GM18498 (cell line): ENCODE measurements at regions not wholly inside any gene's neighbourhood (a gene's known extent, or its start where the extent isn't known, plus 50 kb on each side); places are given as distances from the start of the nearest gene placed in this dataset.

Source experiments
- ATAC-seq: cut with Tn5 transposase; IDR thresholded peaks from one replicate; pipeline ENCODE4 v1.9.1; 2021; ENCODE audit warnings: mild to moderate bottlenecking, moderate library complexity; ENCODE audit not compliant: unreplicated experiment

- no peak for ATAC-seq
These were observed 54.9 kb upstream of the DIO3 start for GRCh38 chr14:101506211-101506925.

GRCh38 chr14:101506926-101507835, 54.1 kb upstream of the DIO3 start:
- ATAC-seq, result no peak

DNA sequence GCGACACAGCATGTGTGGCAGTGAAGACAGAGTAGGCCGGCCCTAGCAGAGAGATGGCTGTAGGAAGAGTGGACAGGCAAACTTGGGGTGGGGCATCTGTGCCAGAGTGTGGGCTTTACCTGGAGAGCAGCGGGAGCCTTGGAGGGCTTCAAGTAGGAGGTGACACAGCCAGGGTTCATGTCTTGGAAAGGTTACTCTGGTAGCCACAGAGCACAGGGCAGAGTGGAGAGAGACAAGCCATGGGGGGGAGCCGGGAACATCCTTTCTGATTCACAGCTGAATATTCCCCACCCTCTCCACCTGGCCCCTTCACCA, 53.5 kb upstream of the DIO3 start:
- no peak for ATAC-seq

- ATAC-seq, result no peak
These were observed 52.9 kb upstream of the DIO3 start for GRCh38 chr14:101508196-101508947.

- ATAC-seq, result no peak
These were observed 52.2 kb upstream of the DIO3 start for GRCh38 chr14:101508948-101509729.

DNA sequence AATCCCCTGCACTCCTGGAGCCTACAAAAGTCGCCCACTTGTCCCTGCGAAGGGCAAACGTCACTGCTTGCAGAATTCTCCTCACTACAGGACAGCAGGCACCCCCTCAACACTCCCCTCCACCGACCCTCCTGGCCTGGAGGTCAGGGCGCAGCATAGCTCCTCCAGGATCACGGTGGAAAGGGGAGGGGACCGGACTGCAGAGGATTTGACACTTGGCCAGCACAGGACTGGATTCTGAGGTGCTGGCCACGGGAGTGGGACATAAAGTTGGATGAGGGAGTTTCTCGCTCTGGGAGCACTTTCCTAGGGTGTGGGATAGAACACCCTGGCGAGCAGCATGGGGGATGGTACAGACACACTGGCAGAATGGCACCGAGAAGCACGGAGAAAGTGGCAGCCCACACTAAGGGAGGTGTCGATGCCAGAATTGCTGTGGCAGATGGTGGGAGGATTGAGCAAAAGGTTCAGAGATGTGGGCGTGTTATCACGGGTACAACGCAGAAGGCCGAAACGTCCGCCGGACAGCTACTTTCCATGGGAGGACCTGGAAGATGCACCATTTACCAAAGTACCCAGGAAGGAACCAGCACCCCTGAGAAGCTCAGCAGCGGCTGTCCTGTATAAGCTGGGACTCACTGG, 51.4 kb upstream of the DIO3 start:
- ATAC-seq, result no peak

GRCh38 chr14:101511199-101511598, 50.1 kb upstream of the DIO3 start:
- no peak for ATAC-seq
